ENCODE measurements at regions not wholly inside any gene's neighbourhood (a gene's known extent, or its start where the extent isn't known, plus 50 kb on each side); places are given as distances from the start of the nearest gene placed in this dataset.

DNA sequence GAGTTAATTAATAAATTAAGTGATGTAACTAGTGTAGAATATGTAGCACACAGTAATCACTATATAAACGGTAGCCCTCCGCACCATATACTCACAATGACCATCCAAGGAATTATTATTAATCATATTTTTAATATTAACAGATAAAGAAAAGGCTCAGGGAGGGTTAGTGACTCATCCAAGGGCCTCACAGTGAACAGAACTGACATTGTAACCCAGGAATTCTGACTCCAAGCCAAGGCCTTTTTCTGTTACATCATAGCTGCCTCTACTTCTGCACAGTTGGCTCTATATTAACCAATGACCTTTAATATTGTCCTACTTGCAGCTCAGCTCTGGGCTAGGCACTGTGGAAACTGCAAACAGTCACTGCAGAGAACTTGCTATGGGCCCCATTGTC, 117.5 kb upstream of the SIRPG start:
- no peaks in the 10 kb centered on the region for H3K36me3 ChIP-seq
- no peak overlapping the region for H3K27ac ChIP-seq
- H3K4me1 ChIP-seq: peaks cover 0 to 16% (median 11%) of the 10 kb centered on the region in 4 donors
- H3K27me3 ChIP-seq: no peaks in the 10 kb centered on the region
- no peak for TF ChIP-seq POLR2A (IDR thresholded peaks at IDR 0.05)
- TF ChIP-seq POLR2AphosphoS5 (IDR thresholded peaks at IDR 0.05): no peak
- TF ChIP-seq, protein P1, sequence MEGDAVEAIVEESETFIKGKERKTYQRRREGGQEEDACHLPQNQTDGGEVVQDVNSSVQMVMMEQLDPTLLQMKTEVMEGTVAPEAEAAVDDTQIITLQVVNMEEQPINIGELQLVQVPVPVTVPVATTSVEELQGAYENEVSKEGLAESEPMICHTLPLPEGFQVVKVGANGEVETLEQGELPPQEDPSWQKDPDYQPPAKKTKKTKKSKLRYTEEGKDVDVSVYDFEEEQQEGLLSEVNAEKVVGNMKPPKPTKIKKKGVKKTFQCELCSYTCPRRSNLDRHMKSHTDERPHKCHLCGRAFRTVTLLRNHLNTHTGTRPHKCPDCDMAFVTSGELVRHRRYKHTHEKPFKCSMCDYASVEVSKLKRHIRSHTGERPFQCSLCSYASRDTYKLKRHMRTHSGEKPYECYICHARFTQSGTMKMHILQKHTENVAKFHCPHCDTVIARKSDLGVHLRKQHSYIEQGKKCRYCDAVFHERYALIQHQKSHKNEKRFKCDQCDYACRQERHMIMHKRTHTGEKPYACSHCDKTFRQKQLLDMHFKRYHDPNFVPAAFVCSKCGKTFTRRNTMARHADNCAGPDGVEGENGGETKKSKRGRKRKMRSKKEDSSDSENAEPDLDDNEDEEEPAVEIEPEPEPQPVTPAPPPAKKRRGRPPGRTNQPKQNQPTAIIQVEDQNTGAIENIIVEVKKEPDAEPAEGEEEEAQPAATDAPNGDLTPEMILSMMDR (IDR thresholded peaks at IDR 0.05): no peak
- no peak for TF ChIP-seq EP300 (IDR thresholded peaks at IDR 0.05)
- no peak for DNase-seq
- intact Hi-C loops (cut with DNase I): loop anchor here (10.0 kb wide), 1 partner anchor 460 kb away; no protein-coding TSS in a partner anchor
- H3K4me3 ChIP-seq: no peak overlapping the region
- H3K9me3 ChIP-seq: no peaks in the 10 kb centered on the region
- WGBS, 2 donors: 93 to 95% methylated on average over 2 of the region's 2 CpGs

DNA sequence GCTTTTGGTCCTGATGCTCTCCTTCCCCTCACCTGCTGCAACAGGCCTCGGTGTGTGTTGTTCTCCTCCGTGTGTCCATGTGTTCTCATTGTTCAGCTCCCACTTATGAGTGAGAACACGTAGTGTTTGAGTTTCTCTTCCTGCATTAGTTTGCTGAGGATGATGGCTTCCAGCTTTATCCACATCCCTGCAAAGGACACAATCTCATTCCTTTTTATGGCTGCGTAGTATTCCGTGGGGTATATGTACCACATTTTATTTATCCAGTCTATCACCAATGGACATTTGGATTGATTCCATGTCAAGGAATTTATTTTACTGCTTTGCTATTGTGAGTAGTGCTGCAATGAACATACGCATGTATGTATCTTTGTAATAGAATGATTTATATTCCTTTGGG, 116.9 kb upstream of the SIRPG start:
- Histone ChIP-seq H3K27ac (no peak overlapping the region), H3K36me3 (no peaks in the 10 kb centered on the region), H3K27me3 (no peaks in the 10 kb centered on the region), H3K9me3 (no peaks in the 10 kb centered on the region), H3K4me3 (no peak overlapping the region), H3K4me1 (peaks cover 0 to 16% (median 11%) of the 10 kb centered on the region in 4 donors)
- WGBS, 2 donors: 95 to 97% methylated on average over 6 of the region's 6 CpGs
- no peak for TF ChIP-seq POLR2A (IDR thresholded peaks at IDR 0.05)
- TF ChIP-seq, protein P1 (IDR thresholded peaks at IDR 0.05): no peak
- TF ChIP-seq POLR2AphosphoS5 (IDR thresholded peaks at IDR 0.05): no peak
- no peak for TF ChIP-seq EP300 (IDR thresholded peaks at IDR 0.05)
- intact Hi-C loops (cut with DNase I): loop anchor here (10.0 kb wide), 1 partner anchor 460 kb away; no protein-coding TSS in a partner anchor
- DNase-seq: no peak

DNA sequence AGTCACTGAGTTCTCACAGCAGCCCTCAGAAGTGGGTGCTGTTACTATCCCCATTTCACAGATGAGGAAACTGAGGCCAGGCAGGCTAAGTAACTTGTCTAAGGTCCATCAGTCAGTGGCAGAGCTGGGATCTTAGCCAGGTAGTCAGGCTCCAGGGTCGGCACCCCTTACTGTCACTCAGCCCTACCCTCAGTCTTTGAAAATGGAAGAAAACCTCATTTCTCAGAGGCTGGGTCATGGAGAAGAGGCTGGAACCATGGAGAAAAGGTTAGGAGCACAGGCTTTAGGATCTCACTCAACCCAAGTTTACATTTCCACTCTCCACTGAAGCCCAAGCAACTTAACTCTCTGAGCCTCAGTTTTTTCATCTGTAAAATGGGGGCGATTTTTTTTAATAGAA, 116.2 kb upstream of the SIRPG start:
- TF ChIP-seq POLR2A (IDR thresholded peaks at IDR 0.05): no peak
- no peak for TF ChIP-seq POLR2AphosphoS5 (IDR thresholded peaks at IDR 0.05)
- TF ChIP-seq, protein P1 (IDR thresholded peaks at IDR 0.05): no peak
- no peak for TF ChIP-seq EP300 (IDR thresholded peaks at IDR 0.05)
- WGBS, 2 donors: 86 to 93% methylated on average over 2 of the region's 2 CpGs
- no peak for DNase-seq
- Histone ChIP-seq H3K36me3 (no peaks in the 10 kb centered on the region), H3K4me1 (peaks cover 0 to 16% (median 11%) of the 10 kb centered on the region in 4 donors), H3K27ac (no peak overlapping the region), H3K4me3 (no peak overlapping the region), H3K9me3 (no peaks in the 10 kb centered on the region), H3K27me3 (no peaks in the 10 kb centered on the region)
- intact Hi-C loops (cut with DNase I): loop anchor here (10.0 kb wide), 1 partner anchor 459 kb away; no protein-coding TSS in a partner anchor

DNA sequence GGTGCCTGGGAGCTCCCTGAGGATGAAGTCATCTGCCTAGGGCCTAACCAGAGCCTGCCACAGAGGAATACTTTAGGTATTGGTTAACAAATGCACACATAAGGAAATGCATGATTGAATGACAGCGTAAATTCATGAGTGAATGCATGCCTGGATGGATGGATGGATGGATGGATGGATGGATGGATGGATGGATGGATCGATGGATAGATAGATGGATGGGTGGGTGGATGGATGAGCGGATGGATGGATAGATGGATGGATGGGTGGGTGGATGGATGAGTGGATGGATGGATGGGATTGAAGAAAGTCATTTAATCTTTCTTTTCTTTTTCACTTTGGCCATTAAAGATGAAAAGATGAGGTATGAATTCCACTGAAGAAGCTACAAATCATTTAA, 111.9 kb upstream of the SIRPG start:
- 92 to 95% methylated on average over 3 of the region's 3 CpGs for WGBS, 2 donors
- intact Hi-C loops (cut with DNase I): no loop called here
- Histone ChIP-seq H3K27ac (no peak overlapping the region), H3K27me3 (no peaks in the 10 kb centered on the region), H3K36me3 (no peaks in the 10 kb centered on the region), H3K4me1 (peaks cover 0 to 4% (median 1%) of the 10 kb centered on the region in 4 donors), H3K9me3 (no peaks in the 10 kb centered on the region), H3K4me3 (no peak overlapping the region)
- TF ChIP-seq, protein P1 (IDR thresholded peaks at IDR 0.05): no peak
- TF ChIP-seq POLR2AphosphoS5 (IDR thresholded peaks at IDR 0.05) (no peak), POLR2A (IDR thresholded peaks at IDR 0.05) (no peak), EP300 (IDR thresholded peaks at IDR 0.05) (no peak)
- no peak for DNase-seq

DNA sequence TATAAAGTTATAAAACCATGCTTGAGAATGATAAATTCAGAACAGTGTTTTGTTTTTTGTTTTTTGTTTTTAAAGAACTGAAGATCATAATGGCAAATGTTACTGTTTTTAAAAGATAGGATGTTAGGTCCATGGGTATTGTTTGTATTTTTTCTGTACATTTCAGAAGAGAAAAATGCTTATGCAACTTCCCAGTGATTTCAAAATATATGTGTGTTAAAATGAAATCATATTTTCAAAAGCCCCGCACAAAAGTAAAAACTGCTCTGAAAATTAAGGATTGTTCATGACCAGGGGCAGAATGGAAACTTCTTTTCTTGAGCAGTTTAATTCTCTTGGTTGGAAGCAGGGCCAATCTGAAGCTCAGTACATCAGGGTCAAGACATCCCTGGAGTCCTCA, 109.2 kb upstream of the SIRPG start:
- no peak overlapping the region for H3K27ac ChIP-seq
- no peaks in the 10 kb centered on the region for H3K27me3 ChIP-seq
- DNase-seq: no peak
- H3K4me3 ChIP-seq: no peak overlapping the region
- intact Hi-C loops (cut with DNase I): no loop called here
- no peaks in the 10 kb centered on the region for H3K9me3 ChIP-seq
- TF ChIP-seq EP300 (IDR thresholded peaks at IDR 0.05) (no peak), POLR2AphosphoS5 (IDR thresholded peaks at IDR 0.05) (no peak), POLR2A (IDR thresholded peaks at IDR 0.05) (no peak)
- TF ChIP-seq, protein P1 (IDR thresholded peaks at IDR 0.05): no peak
- H3K36me3 ChIP-seq: no peaks in the 10 kb centered on the region
- peaks cover 0 to 7% (median 3%) of the 10 kb centered on the region in 4 donors for H3K4me1 ChIP-seq
- WGBS, 2 donors: 94 to 99% methylated on average over 1 of the region's 1 CpG
